ENCODE measurements at regions not wholly inside any gene's neighbourhood (a gene's known extent, or its start where the extent isn't known, plus 50 kb on each side); places are given as distances from the start of the nearest gene placed in this dataset.
"Not testable (repeated sequence)": the region's sequence is repeated elsewhere in the genome, so short reads cannot be mapped to it uniquely, and the experiment has no call there.

DNA sequence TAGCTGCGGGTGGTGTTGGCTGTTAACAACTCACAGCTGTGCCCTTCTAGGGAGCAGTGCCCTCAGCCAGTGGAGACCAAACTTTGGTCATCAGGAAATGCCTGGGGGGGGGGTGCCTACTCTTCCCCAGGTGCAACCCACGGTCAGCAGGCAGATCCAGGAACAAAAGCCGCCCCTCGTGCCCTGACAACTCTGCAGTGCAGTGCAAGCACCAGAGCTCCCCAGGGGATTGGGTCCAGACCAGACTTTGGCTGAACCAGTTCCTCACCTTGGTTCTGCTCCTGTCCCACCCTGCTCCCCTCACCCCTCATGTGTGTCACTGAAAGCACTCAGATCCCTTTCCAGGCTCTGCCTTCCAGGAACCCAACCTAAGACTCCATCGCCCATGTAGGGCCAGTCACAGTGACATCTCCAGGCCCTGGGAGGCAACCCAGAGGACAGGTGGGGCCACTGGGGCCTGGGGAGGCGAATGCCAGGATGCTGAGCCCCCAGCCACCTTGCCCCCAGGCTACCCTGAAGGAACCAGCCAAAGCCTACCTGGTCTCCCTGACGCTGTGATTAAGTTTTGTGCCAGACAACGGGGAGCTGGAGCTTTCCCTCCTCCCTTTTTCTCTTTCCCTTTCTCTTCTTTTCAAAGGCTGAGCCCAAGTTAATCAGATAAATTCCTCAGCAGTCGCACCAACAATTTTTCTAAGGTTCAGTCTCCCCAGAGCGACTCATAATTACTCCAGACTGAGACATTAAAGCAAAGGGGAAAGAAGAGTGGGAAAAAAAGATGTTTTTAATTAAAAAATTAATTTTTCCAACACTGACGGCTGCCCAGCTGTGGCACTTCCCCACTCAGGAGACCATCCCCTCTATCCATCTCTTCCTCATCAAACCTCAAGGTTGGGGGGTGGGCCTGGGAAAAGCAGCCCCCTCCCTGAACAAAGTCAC is 207.5 kb upstream of the LINGO1 start:
- no peak for DNase-seq (ENCODE audit: low read depth in 2 of 2)

DNA sequence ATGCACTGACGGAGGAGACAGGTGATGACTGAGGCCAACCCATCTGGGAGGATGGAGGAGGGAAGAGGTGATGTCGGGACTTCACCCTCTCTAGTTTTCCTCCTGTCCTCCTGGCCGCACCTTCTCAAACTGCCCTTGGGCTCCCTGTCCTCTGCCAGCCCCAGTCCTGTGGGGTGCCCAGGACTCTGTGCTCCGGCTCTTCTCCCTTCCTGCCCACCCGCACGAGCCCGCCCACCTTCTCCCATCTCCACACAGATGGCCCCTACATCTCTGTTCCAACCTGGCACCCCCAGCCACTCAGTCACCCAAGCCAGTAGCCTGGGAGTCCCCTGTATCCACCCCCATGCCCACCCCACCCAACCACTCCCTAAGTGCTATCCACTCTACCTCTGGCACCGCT is 206.7 kb upstream of the LINGO1 start:
- no peak for DNase-seq (ENCODE audit: low read depth in 2 of 2)

DNA sequence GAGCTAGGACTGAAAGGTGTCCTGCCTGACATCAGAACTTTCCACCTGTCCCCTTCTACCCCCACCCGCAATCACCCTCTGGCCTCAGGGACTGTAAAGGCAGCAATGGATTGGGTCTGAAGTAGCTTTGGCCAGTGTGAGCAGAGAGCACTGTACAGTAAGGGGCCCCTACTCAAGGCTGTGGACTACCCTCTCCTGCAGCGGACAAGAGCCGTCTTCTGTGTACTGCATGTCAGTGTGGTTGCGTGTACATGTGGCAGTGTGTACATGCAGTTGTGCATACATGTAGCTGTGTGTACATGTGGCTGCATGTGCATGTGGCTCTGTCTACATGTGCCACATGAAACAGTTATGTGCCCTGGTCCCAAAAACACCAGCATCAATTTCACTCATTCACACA is 205.9 kb upstream of the LINGO1 start:
- DNase-seq (ENCODE audit: low read depth in 2 of 2), result no peak

DNA sequence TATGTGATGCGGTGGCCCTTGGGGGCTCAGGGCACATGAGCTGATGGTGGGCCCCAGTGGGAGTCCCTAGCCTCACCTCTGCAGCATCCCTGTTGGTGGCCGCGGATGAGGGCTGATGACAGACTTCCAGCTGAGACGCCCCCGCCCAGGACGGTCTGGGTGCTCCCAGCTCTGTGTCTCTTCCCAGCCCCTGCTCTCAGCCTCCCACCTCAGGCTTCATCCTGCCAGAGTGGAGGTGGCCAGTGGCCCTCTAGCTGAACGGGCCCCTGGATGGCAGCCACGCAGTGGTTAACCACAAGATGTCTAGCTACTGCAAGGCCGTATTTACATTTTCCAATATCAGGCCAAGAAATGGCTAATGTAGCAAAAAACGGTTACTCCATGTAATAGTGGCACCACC is 205.3 kb upstream of the LINGO1 start:
- no peak for DNase-seq (ENCODE audit: low read depth in 2 of 2)

DNA sequence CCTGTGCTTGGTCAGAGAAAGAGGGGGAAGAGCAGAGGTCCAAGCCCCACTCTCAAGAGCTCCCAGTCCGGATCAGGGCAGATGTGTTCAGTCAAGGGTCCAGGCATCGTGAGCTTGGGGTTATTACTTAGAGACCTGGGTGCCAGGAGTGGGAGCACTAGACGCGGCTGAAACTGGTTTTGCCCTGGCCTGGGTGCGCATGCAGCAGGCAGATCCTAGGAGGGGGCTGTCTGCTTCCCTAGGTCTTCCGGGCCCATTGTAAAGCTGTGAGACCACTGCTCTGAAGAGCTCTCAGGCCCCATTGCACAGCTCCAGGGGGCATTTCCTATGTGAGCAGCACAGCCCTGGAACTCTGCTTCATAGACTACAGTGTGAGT is 204.9 kb upstream of the LINGO1 start:
- no peak for DNase-seq (ENCODE audit: low read depth in 2 of 2)

- DNase-seq (ENCODE audit: low read depth in 2 of 2), result no peak
Measured at GRCh38 chr15:77836906-77837648, 204.4 kb upstream of the LINGO1 start.

DNA sequence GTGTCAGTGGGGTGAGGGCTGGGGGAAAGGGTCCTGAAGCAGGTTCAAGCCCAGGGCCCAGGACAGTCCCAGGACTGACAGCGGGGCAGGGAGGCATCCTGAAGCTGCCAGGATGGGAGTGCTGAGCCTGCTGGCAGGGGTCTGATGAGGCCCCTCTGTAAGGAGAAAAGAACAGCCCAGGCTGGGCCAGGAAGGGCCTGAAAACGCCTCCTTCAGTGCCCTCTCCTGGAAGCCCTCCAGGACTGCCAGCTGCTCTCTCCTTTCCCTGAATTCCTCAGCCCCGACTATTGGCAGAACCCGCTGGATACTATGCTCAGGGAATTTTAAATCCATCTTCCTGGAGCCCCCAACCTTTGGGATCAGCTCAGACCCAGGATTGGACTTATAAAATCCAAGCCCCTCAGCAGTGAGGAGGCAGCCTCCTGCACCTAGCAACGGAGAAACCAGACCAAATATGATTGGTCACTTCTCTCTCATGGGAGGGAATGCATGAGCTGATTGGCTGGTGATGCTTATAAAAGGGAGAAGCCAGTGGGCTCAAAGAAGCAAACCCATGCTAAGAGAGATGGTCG is 203.5 kb upstream of the LINGO1 start:
- no peak for DNase-seq (ENCODE audit: low read depth in 2 of 2)

DNA sequence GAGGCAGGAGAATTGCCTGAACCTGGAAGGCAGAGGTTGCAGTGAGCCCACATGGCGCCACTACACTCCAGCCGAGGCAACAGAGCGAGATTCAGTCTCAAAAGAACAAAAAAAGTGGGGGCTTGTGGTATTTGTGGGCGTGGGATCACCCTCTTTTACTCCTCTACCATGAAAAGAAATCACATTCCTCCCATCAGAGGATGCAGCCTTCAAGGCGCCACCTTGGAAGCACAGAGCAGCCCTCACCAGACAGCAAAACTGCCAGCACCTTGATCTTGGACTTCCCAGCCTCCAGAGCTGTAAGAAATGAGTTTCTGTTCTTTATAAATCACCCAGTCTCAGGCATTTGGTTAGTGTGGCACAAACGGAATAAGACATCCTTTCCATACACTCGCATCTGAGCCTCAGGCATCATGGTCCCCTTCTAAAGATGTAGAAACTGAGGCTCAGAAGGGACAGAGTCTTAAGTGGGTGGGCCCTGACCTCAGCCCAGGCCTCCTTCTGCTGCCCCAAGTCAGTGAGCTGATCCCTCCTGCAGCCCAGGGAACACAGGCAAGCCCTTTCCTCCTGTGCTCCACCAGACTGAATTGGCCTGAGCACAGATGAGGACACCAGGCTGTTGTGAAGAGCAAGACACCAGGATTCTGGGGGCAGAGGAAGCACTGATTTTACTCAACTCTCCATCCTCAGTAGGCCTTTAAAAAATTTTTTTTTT is 201.7 kb upstream of the LINGO1 start:
- no peak for DNase-seq (ENCODE audit: low read depth in 2 of 2)

- no peak for DNase-seq (ENCODE audit: low read depth in 2 of 2)
Measured at GRCh38 chr15:77832874-77833273, 200.2 kb upstream of the LINGO1 start.

- DNase-seq (ENCODE audit: low read depth in 2 of 2), result no peak
Measured at GRCh38 chr15:77831986-77832385, 199.3 kb upstream of the LINGO1 start.

GRCh38 chr15:77830051-77830468 is 197.3 kb upstream of the LINGO1 start:
- DNase-seq (ENCODE audit: low read depth in 2 of 2), result no peak

DNA sequence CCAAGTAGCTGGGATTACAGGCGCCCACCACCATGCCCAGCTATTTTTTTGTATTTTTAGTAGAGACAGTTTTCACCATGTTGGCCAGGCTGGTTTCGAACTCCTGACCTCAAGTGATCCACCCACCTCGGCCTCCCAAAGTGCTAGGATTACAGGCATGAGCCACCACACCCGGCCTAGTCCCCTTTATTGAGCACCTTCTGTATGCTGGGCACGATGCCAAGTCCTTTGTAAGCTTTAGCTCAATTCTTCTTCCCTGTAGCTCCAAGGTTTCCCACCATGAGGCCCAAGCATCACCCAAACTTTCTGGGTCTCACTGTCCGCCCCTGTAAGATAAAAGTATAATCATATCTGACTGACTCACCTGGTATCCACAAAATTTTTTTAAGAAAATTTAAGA is 196.6 kb upstream of the LINGO1 start:
- not testable (repeated sequence) for DNase-seq (ENCODE audit: low read depth in 2 of 2)

GRCh38 chr15:77827860-77828259 is 195.1 kb upstream of the LINGO1 start:
- no peak for DNase-seq (ENCODE audit: low read depth in 2 of 2)

- DNase-seq (ENCODE audit: low read depth in 2 of 2), result no peak
Measured at GRCh38 chr15:77826006-77826695, 193.4 kb upstream of the LINGO1 start.

DNA sequence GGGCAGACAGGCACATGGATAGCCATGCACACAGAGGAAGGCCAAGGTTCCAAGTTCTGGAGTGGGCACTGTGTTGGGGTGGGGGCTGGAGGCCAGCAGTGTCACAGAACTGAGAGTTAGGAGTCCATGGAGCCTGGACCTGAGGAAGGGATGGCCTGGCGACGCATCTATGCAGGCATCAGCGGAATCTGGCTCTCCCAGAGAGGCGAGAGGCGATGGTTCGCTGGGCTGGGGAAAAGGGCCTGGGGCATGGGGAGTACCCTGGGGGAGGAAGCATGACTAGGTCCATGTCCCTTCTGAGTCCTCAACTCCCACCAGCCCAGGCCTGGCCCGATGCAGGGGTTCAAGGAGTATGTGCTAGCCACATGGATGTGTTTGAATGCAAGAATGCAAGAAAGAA is 192.8 kb upstream of the LINGO1 start:
- DNase-seq (ENCODE audit: low read depth in 2 of 2), result no peak

DNA sequence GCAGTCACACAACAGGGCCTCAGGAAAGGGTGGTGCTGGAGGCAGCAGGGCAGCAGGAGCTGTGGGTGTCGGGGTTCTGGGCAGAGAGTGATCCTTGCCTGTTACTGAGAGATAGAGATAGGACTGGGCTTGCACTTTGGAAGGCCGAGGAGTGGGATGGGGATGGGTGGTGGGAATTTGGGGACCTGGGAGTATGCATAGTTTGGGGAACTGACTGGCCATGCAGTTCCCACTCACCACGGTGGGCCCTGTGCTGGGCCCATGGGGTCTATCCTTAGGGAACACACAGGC is 192.5 kb upstream of the LINGO1 start:
- DNase-seq (ENCODE audit: low read depth in 2 of 2), result no peak

GRCh38 chr15:77824361-77825251 is 191.9 kb upstream of the LINGO1 start:
- no peak for DNase-seq (ENCODE audit: low read depth in 2 of 2)

DNA sequence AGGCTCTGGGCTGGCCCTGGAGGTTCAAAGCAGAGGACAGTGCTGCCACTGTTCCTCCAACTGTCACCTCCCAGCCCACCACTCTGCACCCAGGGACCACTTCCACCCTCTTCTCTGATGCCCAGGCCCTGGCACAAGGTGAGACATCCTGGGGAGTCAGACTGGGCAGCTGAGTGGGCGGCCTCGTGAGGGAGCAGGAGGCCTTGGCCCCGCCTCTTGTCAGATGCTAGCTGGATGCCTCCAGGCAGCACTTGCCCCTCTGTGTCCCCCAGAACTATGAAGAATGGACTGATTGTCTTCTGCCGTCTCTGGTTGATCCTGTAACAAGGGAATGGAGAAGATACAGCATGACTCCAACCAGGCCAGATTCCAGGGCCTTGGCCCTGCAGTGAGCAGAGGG is 191.0 kb upstream of the LINGO1 start:
- DNase-seq (ENCODE audit: low read depth in 2 of 2), result no peak

- no peak for DNase-seq (ENCODE audit: low read depth in 2 of 2)
Measured at GRCh38 chr15:77822631-77823230, 190.0 kb upstream of the LINGO1 start.

DNA sequence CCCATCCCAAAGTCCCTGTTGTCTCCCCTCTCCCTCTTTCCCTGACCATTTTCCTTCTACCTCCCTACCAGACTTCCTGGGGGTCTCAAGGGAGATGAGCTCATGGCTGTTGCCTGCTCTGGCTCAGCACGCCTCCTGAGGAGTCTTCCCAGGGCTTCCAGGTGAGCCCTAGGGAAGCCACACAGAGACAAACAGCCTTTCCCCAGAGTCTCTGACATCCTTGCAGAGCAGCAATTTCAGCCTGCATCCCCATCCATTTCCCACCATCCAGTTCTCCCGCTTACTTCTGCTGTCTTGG is 189.2 kb upstream of the LINGO1 start:
- DNase-seq (ENCODE audit: low read depth in 2 of 2), result no peak

Measured in stimulated activated CD4-positive, alpha-beta T cell treated with anti-CD3 and anti-CD28 coated beads, Interleukin-1b, Interleukin-23, amount 100 ng/mL, for 4 hours (primary cell).